Adipocyte (in vitro differentiated cells): ENCODE measurements at regions not wholly inside any gene's neighbourhood (a gene's known extent, or its start where the extent isn't known, plus 50 kb on each side); places are given as distances from the start of the nearest gene placed in this dataset.
"Not testable (repeated sequence)": the region's sequence is repeated elsewhere in the genome, so short reads cannot be mapped to it uniquely, and the experiment has no call there.

Experiments used
- DNase-seq: peaks from one replicate; pipeline ENCODE4 v3.0.0-alpha.2; 2015; ENCODE audit warnings: low read depth
- H3K27me3 ChIP-seq: replicated peaks from 2 replicates; pipeline ENCODE4 v1.7.0; 2013; ENCODE audit warnings: mild to moderate bottlenecking, low read length, moderate library complexity; ENCODE audit not compliant: control insufficient read depth, insufficient read depth
- H3K36me3 ChIP-seq: 2 replicates; pipeline ENCODE4 v1.7.0; 2013; ENCODE audit warnings: low read length, mild to moderate bottlenecking, moderate library complexity; ENCODE audit not compliant: control insufficient read depth, insufficient read depth, severe bottlenecking
- H3K4me1 ChIP-seq: 2 replicates; pipeline ENCODE4 v1.7.0; 2013; ENCODE audit warnings: mild to moderate bottlenecking, low read length, moderate library complexity; ENCODE audit not compliant: control insufficient read depth, insufficient read depth
- H3K4me3 ChIP-seq: 2 replicates; pipeline ENCODE4 v1.7.0; 2013; ENCODE audit warnings: mild to moderate bottlenecking, low read length, moderate library complexity
- H3K9ac ChIP-seq: 2 replicates; pipeline ENCODE4 v1.7.0; 2013; ENCODE audit warnings: mild to moderate bottlenecking, low read length, moderate library complexity
- H3K9me3 ChIP-seq: 2 replicates; pipeline ENCODE4 v1.7.0; 2013; ENCODE audit warnings: mild to moderate bottlenecking, low read length, moderate library complexity; ENCODE audit not compliant: control insufficient read depth

- no peak for DNase-seq
- H3K9ac ChIP-seq, result no peak overlapping the region
- no peaks in the 10 kb centered on the region for H3K4me1 ChIP-seq
- peaks cover 32% of the 10 kb centered on the region for H3K27me3 ChIP-seq
- no peak overlapping the region for H3K4me3 ChIP-seq
- H3K9me3 ChIP-seq, result peaks cover 9% of the 10 kb centered on the region
- H3K36me3 ChIP-seq, result no peaks in the 10 kb centered on the region
Observed at GRCh38 chrX:51155157-51155556, 177.5 kb upstream of the NUDT10 start.

DNA sequence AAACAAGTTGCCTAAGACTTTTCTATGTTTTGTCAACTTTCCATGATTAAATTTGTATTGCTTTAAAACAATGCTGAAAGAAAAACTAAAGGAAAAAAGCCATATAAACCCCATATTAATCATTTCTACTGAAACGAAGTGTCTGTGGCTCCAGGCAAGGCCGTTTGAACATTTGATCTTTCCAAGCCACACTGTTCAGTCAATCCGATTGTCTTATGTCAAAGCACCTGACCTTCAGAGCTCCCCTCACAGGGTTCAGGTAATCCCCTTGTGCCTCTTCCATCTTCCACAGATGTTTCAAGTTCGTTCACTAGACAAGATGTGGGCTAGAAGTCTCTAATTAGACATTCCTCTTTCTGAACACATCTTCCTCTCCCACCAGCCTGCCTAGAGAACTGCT is 177.1 kb upstream of the NUDT10 start:
- Histone ChIP-seq H3K4me1 (no peaks in the 10 kb centered on the region), H3K4me3 (no peak overlapping the region)

DNA sequence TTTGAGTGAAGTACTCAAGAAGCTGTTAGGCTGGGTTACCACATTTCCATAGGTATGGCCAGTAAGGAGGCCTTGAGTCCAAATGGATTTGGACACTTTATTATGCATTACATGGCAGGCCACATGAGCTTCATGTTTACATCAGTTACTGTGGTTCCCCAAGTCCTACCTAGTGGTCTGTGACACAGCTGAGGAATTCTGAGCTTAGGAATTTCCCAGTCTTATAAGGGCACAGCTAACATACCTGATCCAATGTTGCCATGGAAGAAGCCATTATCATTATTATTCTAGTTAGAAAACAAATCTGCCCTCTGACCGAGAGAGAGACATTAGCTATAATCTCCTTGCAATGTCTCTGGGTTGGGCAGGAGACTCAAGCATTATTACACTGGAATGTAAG is 174.4 kb upstream of the NUDT10 start:
- Histone ChIP-seq H3K4me1 (no peaks in the 10 kb centered on the region), H3K9ac (no peak overlapping the region), H3K36me3 (no peaks in the 10 kb centered on the region), H3K4me3 (no peak overlapping the region), H3K27me3 (peaks cover 27% of the 10 kb centered on the region), H3K9me3 (peaks cover 9% of the 10 kb centered on the region)
- DNase-seq, result no peak

More for the DNA sequence above, 177.1 kb upstream of the NUDT10 start:
- peaks cover 9% of the 10 kb centered on the region for H3K9me3 ChIP-seq
- H3K27me3 ChIP-seq, result peaks cover 32% of the 10 kb centered on the region
- no peak for DNase-seq
- no peaks in the 10 kb centered on the region for H3K36me3 ChIP-seq
- no peak overlapping the region for H3K9ac ChIP-seq

- not testable (repeated sequence) for H3K9ac ChIP-seq, DNase-seq, H3K4me1 ChIP-seq, H3K4me3 ChIP-seq, H3K36me3 ChIP-seq, H3K9me3 ChIP-seq
- H3K27me3 ChIP-seq, result peaks cover 27% of the 10 kb centered on the region
Observed at GRCh38 chrX:51159378-51159777, 173.2 kb upstream of the NUDT10 start.

GRCh38 chrX:51163730-51164129 is 168.9 kb upstream of the NUDT10 start:
- Histone ChIP-seq H3K9me3 (no peaks in the 10 kb centered on the region), H3K9ac (no peak overlapping the region), H3K4me3 (no peak overlapping the region), H3K4me1 (no peaks in the 10 kb centered on the region), H3K36me3 (no peaks in the 10 kb centered on the region), H3K27me3 (peaks cover 15% of the 10 kb centered on the region)
- DNase-seq, result no peak

DNA sequence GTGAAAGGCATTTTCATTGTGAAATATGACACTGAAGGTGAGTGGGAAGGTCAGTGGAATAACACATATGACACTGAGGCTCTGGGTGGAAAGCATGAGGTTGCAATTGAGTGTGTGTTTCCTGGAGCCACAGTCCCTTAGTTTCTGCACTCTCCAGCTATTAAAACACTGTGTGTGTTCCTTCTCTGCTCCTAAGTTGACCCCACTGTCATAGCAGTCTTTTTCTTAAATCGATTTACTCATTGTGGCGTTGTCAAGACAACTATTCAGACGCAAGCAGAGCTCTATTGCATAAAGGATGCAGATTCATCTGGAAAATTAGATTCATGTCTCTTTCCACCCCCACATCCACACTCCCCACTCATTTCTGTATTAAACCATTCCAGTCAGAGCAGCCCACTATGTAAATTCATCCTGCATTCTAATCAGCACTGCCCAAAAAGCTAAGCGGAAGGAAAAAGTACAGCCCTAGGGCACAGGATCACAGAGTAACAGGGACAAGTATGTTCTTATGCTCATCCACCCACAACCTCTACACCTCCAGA is 154.2 kb upstream of the NUDT10 start:
- not testable (repeated sequence) for H3K9me3 ChIP-seq, H3K9ac ChIP-seq, H3K4me3 ChIP-seq, DNase-seq, H3K4me1 ChIP-seq, H3K36me3 ChIP-seq
- H3K27me3 ChIP-seq, result peaks cover 32% of the 10 kb centered on the region

DNA sequence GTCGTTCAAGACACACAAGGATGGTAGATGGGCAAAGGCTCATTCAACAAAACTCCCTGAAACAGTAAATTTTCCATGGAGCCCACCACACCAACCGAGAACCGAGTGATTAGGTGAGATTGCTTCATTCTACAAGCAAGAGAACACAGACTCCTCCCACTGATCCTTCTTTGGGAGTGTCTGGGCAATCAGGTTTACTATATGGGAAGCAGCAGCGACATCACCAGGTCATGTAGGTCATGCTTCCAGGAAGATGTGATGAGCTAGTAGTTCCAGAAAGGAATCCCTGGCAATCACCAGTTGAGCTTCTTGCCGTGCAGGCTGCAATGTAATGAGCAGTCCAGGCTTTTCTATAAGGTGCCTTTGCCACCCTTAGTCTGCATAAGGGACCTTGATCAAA is 152.8 kb upstream of the NUDT10 start:
- H3K9ac ChIP-seq, H3K9me3 ChIP-seq, H3K4me1 ChIP-seq, DNase-seq, H3K4me3 ChIP-seq, H3K36me3 ChIP-seq: not testable (repeated sequence)
- peaks cover 23% of the 10 kb centered on the region for H3K27me3 ChIP-seq

DNA sequence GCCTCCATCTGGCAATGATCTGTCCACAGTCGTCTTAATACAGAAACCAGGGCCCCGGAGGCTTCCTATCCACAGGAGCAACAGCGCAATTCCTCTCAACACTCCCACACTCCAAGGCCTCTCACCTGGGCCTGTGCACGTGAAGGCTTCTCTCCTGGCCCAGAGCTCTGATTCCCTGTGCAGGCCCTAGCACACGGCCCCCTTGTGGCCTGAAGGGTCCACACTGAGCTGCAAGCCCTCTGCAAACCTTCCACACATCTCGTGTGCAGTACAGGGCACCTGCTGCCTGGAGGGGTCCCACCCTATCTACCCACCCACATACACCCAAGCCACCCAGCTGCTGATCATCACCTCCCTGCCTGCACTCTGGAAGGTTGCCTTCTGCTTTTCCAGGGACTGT is 150.1 kb upstream of the NUDT10 start:
- DNase-seq, result no peak
- no peak overlapping the region for H3K9ac ChIP-seq
- H3K27me3 ChIP-seq, result peaks cover 14% of the 10 kb centered on the region
- peaks cover 12% of the 10 kb centered on the region for H3K9me3 ChIP-seq
- no peaks in the 10 kb centered on the region for H3K4me1 ChIP-seq
- H3K4me3 ChIP-seq, result no peak overlapping the region
- no peaks in the 10 kb centered on the region for H3K36me3 ChIP-seq

- peaks cover 26% of the 10 kb centered on the region for H3K9me3 ChIP-seq
- no peaks in the 10 kb centered on the region for H3K36me3 ChIP-seq
- H3K4me1 ChIP-seq, result no peaks in the 10 kb centered on the region
- H3K27me3 ChIP-seq, result peaks cover 4% of the 10 kb centered on the region
- DNase-seq, result no peak
- H3K9ac ChIP-seq, result no peak overlapping the region
- H3K4me3 ChIP-seq, result no peak overlapping the region
Observed at GRCh38 chrX:51192104-51192503, 140.5 kb upstream of the NUDT10 start.

DNA sequence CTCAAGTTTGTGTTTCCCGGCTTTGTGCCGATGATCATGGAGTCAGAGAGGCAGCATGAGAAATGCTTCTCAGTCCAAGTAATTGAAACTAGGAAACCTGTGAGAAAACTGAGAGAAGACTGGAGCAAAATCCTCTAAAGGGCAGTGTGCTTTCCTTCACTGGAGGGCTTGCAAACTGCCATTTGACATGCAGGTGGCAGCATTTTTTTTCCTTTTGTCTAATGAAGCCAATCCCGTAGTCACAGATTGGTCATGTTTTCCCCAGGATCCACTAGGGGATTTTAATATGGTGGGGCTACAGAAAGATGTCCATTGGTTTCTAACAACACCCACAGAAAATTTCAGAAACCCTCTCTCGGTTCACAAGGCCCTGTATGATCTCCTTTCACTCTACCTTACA is 117.4 kb upstream of the NUDT10 start:
- H3K4me3 ChIP-seq, result no peak overlapping the region
- no peak overlapping the region for H3K9ac ChIP-seq
- H3K27me3 ChIP-seq, result peaks cover 5% of the 10 kb centered on the region
- H3K36me3 ChIP-seq, result no peaks in the 10 kb centered on the region
- DNase-seq, result no peak
- H3K4me1 ChIP-seq, result no peaks in the 10 kb centered on the region
- H3K9me3 ChIP-seq, result no peaks in the 10 kb centered on the region

- Histone ChIP-seq H3K9me3 (no peaks in the 10 kb centered on the region), H3K4me1 (no peaks in the 10 kb centered on the region), H3K4me3 (no peak overlapping the region), H3K27me3 (peaks cover 5% of the 10 kb centered on the region), H3K9ac (no peak overlapping the region), H3K36me3 (no peaks in the 10 kb centered on the region)
- no peak for DNase-seq
Observed at GRCh38 chrX:51215856-51216255, 116.8 kb upstream of the NUDT10 start.

- Histone ChIP-seq H3K4me1 (no peaks in the 10 kb centered on the region), H3K4me3 (no peak overlapping the region), H3K27me3 (no peaks in the 10 kb centered on the region), H3K36me3 (no peaks in the 10 kb centered on the region), H3K9me3 (peaks cover 72% of the 10 kb centered on the region), H3K9ac (no peak overlapping the region)
- no peak for DNase-seq
Observed at GRCh38 chrX:51242212-51242611, 90.4 kb upstream of the NUDT10 start.
